T-helper 1 cell (primary cell): ENCODE measurements at regions not wholly inside any gene's neighbourhood (a gene's known extent, or its start where the extent isn't known, plus 50 kb on each side); places are given as distances from the start of the nearest gene placed in this dataset.

Experiments used
- DNase-seq, 5 donors: peaks; one replicate each; pipeline ENCODE4 v3.0.0-alpha.2; 2012 to 2020

DNA sequence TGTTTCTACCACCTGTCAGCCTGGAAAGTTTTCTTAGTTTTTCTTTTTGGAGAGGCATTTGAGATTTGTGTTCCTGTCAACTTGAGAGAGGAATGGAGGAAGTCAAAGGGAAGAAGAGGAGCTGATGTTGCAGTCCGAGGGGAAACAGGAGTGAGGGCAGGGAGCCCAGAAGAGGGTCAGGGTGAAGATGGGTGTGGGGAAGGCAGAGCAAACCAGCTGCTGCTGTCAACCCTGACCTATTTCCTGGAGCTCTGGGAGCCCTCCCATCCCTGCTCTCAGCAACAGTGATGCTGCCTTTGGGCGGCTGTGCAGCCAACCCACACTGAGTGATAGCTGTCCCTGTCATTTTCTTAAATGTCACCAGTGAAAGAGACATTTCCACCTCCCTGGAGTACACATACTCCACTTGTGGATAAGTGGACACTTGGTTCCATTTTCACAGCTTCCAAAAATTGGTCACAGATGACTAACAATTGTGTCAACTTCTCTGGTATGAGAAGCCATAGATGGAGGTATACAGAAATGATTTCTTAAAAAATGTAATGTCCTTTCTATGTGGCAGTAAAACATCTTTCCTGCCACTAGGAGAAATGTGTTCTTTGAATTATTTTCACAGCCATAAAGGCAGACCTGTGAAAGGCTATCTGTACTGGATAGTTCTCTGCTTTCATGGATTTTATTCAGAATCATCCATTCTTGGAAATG lies 556.3 kb upstream of the TBL1XR1 start:
- no peak for DNase-seq

DNA sequence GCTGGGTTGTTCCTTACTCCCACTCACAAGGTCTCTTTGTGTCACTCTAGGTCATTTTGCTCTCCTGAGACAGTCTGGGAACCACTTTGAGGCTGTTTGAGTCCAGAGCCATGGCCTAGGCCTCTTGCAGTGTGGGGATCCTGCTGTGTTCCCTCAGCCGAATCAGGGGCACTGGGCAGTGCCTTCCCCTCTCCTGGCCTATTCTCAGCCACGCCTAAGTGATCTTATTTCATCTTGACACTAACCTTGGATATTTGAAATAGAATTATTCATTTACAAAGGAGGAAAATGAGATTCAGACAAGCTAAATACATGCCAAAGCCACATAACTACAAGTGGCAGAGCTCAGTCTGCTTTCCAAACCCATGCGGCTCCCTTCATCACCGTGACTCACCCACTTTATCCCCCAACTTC lies 557.2 kb upstream of the TBL1XR1 start:
- no peak for DNase-seq

DNA sequence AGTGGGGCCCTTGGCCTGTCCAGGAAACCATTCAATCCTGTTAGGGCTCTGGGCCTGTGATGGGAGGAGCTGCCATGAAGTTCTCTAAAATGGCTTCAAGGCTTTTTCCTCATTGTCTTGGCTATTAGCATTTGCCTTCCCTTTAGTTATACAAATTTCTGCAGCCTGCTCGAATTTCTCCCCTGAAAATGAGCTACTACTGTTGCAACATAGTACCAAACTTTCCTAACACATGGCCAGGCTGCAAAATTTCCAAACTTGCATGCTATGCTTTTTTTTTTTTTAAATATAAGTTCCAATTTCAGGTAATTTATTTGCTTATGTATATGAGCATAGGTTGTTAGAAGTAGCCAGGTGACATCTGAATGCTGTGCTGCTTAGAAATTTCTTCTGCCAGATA lies 560.8 kb upstream of the TBL1XR1 start:
- no peak for DNase-seq

DNA sequence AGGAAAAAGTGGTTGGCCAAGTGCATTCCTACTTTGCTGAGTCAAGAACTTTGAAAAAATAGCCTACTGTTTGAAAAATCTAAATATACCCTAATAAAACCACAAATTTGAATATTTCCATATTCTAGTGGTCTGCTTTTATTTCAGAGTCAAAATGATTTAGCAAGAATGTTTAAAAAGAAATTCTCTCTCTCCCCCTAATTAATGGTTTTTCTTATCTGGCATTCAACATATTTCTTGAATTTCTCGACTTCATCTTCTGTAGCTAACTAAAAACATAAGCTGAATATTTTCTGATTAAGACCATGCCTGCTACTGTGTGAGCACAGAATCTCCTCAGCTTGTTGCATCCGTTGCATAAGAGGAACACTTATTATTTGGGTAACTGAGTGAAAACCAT lies 563.5 kb upstream of the TBL1XR1 start:
- no peak for DNase-seq

DNA sequence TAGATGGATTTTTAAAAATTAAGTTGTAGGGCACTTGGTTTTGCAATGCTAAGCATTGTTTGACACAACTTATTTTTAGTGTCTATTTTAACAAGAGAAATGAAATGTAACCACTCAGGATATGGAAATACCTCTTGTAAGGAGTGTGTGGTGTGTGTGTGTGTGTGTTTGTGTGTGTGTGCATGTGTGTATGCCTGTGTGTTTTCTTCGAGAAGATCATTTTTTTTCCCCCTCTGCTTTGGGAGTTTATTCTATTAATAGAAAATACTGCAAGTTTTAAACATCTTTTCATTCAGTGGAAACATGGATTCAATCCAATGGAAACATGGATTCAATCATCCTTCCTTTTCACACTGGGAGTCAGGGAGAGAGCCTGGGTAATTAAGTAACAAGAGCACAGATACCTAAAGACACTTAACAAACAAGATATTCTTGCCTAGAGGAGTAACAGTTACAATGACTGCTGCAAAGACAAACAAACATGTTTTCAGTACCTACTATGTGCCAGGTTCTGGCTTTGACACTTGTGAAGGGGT lies 567.2 kb upstream of the TBL1XR1 start:
- DNase-seq = no peak

DNA sequence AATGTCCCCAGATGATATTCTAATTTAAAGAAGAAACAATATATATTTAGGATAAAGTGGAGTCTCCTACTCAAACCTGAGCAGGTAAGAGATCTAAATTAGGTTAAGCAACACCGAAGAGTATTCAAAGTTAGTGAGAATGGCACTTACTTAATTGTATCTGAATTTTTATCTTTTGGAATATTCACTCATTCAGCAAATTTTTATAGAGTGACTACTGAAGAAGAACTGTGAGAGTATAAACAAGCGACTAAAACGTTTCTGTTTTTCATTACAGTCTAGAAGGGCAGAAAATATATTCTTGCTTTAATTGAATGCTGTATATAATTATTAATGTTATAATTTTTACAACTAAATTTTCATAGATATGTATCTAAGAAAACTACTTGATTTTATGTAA lies 567.7 kb upstream of the TBL1XR1 start:
- DNase-seq = no peak

DNA sequence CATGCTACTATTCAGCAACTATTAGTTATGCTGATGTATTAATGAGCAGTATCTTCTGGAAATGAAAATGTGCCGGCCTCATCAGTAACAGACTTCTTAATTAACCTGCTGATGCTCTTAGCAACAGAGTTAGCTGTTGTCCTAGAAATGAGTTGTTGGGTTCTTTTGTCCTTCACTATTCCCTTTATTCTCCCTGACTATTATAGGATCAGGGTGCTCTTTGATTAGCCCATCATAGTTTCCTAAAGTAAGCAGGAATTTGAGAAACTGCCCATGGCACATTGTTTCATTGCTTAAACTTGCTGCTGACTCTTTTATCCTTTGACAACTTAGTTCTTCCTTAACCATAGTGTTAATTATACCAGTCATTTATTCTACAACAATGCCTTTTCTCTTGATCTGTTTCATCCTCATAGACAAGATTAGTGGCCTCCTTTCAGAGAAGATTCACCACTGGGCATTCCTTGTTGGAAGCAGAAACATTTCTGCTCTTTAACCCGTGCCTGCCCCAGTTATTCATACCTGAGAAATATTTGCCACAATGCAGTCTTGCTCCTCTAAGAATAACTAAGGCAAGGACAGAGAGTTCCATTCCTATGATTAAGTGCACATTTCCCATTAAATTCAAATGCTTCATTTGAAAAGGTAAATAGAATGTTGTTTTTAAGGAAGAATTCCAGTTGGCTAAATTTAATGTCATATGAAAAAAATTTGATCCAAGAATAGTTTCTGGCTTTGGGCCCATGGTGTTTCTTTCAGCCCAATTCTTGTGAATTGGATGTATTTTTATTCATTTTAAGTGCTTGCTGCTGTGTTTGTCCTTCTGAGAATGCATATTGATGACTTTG lies 573.3 kb upstream of the TBL1XR1 start:
- DNase-seq = no peak

DNA sequence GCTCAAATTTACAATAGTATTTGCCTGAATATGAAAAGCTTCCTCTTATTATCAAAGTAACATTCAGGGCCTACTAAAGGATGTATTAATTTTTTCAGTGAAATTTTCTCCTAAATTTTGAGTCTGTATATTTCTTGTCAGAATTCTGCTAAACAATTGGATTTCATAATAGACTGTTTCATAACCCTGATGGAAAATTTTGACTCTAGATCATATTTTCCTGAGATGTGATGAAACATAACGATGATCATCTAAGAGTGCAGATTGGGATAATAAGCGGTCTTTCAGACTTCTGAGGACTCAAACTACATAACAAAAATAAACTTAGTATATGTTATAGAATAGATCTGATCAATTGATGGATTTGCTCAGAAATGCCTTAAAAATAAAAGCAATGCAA lies 574.5 kb upstream of the TBL1XR1 start:
- DNase-seq = no peak

DNA sequence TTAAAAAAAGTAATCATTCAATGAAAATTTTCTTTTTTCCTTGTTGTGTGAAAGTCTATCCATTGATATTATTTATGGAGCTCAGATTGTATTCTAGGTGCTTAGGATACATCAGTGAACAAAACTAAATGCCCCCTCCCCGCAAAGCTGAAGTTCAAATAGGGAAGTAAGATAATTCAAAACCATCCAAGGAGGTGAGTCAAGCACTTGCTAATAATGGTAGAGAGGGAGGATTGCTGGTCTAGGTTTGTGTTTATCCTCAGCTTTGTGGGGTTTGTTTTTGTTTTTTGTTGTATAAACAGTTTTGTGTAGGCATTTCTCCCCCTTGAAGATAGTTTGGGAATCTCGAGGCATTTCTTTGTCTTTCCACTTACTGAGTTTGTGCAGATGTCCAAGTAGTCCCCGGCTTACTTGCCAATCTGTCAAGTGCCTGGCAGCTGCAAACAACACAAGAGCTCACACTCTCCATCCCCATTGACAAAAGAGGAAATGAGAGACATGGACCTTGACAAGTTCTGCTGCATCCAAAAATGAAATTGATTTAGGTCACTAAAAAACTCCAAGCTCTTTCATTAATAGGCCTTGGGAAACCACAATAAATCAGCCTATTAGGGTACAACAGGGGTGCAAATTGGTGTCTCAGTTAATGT lies 575.8 kb upstream of the TBL1XR1 start:
- no peak for DNase-seq

DNA sequence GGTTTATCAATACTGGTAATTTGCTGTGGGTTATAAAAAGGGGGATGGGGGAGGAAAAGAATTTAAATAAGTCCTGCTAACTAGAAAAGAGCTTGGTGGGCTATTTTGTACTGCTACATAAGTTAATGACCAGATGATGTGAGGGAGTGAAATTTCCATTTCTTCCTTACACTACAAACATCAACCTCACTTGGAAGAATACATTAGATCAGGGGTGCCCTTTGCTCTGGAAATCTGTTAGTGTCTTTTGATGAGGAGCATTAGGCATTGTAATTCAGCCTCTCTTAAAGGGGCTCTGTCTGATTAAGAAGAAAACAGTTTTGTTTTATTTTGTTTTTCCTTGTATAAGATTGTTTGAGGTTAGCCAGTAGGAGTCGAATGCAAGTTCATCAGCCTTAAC lies 576.4 kb upstream of the TBL1XR1 start:
- no peak for DNase-seq

DNA sequence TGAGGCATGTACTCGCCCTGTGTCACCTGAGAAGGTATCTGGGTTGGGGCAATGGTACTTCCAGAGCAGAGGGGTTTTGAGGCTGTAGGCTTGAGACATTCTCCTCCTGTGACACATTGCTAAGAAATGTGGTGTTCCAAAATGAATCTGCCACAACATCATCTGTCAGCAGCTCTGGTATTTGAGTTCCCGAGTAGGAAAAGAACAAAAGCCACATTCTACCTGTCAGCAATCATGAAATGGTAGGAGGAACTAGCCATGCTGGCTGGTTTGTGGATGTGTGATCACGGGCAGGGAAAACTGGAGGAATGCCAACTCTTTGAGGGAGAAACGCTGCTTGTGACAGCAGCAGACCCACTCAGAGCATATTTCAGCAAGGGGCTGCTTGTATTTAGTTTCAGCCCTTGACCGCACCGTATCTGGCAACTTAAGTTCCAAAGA lies 579.4 kb upstream of the TBL1XR1 start:
- DNase-seq = no peak

DNA sequence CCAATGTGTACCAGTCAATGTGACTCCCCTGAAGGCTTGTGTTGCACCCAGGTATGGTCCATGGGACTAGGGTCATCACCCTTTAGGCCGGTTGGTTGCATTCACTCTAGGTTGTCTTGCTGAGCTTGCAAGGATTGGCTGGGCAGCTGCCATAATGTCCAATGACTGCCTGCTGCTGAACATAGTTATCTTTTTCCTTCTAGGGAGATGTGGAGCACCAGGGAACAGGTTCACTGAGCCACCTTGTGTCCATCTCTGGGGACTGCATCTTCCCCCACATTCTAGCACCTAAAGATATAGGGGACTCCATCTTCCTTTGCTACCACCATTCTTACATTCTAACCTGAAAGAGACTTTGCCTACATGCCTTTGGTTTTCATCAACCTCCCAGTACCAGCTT lies 580.4 kb upstream of the TBL1XR1 start:
- DNase-seq = peak in 2 of 5 donors; percentile 4 to 54

DNA sequence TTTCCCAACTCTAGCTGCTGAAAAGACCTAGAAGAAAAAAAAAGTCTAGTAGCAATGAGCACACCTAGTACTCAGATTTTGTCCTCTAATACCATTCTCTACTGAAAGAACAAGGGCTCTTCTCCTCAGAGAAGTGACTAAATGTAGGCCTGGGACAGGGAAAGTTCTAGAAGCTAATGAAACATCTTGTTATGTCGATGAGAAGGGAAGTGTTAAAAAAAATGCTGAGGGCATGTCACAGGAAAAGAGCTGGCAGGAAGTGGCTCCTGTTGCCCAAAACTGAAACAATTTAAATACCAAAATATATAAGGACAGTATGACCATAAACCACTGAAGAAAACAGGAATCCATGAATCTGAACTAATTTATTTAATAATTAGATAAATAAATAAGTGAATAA lies 581.4 kb upstream of the TBL1XR1 start:
- DNase-seq = peak in 1 of 5 donors; percentile 37

DNA sequence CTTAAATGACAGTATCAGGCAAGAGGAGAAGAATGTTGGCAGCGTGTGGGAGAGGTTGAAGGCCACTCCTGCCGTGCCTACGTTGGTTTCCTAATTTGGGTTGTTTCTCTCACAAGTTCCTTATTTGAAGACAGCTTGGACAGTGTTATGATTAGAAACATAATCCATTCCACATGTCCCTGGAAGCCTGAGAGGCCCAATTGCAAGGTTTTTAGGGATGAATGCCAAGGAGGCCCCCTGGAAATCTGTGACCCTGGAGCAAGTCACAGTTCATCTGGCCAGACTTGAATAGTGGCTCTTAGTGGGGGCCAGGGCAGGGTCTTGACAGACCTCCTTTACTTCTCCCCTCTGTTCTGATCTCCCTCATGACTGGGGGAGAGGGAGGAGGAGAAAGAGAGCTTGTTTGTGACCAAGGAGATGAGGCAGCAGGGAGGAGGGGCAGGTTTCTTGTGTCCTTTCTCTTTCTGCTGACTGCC lies 584.4 kb upstream of the TBL1XR1 start:
- DNase-seq = no peak

DNA sequence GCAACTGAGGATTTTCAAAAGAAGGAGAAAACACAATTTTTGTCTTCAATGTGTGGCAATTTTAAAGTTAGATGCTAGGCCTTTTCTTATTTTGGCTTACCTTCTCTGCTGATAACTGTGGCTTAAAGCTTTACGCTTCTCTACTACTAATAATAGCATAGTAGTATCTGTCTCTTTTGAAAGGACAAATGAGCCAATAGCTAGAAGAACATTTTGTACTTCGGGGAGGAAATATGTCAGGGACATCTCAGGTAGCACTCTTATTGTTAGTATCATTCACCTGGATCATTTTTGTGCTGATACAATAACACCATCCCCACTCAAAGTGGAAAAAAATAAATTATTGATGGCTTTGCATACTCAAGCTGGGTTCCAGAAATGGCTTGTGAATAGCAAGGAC lies 586.1 kb upstream of the TBL1XR1 start:
- DNase-seq = no peak

DNA sequence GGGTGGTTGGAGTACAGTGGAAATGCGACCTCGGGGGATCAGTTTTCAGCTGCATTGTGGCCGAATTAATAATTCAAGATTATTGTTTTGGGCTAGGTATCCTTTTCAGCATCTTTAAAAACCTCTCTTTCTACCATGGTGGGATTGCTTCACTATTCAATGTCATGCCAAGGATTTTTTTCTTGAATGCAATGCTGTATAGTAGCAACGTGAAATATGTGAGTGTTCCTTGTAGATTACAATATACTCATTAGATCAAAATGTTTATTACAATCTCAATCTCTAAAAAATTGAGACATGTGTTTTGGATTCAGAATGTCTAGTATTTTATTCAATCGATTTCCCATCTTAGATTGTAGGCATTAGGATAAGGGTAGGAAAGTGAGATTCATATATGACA lies 586.5 kb upstream of the TBL1XR1 start:
- no peak for DNase-seq

DNA sequence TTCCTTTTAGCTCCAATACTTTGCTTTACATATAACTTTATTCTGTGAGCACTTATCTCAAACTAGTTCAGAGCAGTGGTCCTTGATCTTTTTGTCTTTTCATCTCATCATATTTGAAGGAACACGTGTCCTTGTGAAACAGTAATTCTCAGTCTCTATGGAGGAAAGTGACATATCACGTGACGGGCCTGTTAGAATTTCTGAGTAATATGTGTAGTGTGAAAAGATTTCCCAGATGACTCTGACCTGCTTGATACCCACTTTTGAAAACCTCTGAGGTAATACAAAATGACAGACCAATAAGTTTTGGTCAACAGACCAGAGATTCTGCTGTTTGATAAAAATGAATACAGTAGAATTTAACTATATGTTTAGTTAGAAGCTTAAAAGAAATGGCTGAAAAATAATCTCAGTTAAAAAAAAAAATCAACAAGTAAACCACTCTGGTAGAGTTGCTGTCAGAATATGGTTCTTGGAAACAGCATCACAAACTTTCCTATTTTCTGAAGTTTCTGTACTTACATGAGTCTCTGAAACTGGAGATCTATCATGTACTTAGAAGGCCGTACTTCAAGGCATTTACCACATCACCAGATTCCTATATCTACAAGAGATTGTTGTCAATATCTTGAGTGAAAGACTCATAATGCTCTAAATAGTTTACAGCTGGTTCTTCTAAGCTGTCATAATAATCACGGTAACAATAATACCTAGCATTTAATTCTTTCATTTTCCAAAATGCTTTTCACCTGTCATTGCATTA lies 590.2 kb upstream of the TBL1XR1 start:
- peak in 1 of 5 donors; percentile 70 for DNase-seq

DNA sequence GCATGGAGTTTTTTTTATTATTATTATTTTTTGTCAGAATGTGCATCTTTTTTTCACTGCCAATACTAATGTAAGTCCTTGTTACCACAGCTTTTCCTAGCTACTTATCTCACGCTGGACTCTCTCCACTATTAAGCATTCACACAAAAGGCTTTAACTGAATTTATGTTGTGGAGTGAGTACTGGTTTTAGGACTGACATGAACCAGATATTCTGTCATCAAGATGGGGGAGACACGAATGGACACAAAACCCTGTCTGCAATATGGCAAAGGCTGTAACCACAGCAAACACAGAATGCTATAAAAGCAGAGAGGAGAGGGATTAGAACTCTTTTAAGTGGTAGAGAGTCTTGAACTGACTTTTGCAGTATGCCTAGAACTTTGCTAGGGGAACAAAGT lies 592.2 kb upstream of the TBL1XR1 start:
- DNase-seq = no peak

DNA sequence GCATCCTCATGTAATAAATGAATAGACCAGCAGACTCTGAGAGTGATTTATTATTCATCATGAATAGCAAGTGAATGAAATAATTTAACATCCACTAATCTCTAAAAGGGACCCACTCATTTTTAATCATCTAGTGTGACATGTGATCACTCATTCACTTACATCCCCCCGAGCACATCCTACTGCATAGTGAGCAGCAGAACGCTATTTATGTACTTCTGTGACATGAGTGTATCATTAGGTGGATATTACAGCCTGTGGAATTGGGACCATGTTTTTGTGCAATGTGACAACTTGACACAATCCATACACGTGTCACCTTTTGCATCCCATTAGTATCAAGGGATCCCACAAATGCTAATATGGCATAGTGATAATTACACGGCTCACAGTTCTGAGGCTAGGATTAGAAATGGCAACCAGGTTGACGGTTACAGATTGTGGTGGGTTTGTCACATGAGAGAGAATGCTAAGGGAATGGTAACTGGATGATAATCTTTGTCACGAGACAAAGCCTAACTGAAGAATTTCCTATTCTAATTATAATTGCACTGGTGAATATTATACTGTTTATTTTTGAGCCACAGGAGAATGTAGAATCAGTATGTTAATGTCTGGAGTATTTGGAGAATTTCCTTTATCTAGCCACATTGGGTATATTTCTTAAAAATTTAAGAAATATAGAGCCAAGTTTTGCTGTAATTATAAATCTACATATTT lies 595.2 kb upstream of the TBL1XR1 start:
- no peak for DNase-seq

DNA sequence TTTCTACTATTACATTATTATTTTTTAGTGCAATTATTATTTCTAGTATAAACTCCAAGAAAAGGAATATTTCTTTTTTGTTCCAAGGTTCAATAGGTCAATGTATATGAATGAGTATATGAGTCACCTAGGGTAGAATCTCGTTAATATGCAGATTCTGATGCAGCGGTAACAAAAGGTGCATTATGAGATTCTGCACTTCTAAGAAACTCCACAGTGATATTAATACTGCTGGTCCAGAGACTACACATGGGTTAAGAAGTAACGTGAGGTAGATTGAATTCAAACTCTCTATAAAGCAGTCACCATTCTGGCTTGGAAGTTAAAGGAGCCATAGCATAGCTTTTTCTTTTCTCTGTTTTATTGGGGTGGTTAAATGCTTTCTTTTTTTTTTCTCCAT lies 596.2 kb upstream of the TBL1XR1 start:
- no peak for DNase-seq

DNA sequence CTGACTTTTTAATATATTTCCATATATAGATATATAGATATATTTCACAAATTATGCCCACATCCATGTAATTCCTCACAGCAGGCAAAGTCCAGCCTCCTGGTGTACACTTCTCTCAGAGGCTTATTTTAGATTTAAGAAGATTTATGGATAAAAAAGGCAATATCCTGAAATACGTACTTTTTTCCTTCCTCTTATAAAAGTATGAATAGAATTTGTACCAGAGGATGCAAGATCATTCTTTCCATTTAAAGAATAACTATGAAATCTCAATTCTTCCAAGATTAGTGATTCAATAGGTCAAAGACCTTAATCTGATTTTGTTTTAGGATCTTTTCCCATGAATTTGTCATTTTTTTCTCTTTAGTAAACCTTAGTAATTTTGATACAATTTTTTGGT lies 597.9 kb upstream of the TBL1XR1 start:
- DNase-seq = no peak

DNA sequence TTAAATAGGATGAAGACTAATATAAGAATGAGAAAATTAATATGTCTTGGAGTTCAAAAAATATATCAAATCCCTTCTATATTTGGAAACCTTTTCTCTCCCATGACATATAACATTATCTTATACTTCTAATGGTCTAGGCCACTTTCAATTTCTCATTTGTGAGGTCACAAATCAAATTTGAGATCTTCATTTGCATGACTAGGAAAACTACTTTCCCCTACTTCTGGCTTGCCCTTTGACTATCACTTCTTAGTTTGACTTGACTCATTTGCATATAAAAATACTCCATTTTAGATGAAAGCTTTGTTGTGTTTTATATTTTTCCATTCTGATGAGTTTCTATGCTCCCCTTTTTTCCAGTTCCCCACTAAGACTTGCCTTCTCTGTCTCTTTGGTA lies 598.6 kb upstream of the TBL1XR1 start:
- DNase-seq = no peak
